ENCODE measurements at regions not wholly inside any gene's neighbourhood (a gene's known extent, or its start where the extent isn't known, plus 50 kb on each side); places are given as distances from the start of the nearest gene placed in this dataset.
"Not testable (repeated sequence)": the region's sequence is repeated elsewhere in the genome, so short reads cannot be mapped to it uniquely, and the experiment has no call there.

DNA sequence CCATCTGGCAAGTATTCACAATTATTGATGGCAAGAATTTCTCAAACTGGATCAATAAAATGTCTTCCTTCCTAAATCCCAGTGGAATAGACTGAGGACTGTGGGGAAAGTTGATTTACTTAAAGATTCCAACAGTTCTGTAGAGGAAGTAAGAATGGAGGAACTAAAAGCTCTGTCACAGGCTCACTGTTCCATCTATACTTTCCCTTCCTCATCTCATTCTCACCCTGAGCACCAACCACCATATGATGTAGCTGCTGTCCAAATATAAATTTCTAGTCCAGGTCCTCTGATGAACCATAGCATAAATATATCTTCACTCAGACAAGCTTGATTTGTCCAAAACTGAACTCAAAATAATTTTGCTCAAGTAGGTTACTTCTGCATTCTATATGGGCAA lies 786.9 kb downstream of the TTLL7 start:
- not testable (repeated sequence) for DNase-seq

DNA sequence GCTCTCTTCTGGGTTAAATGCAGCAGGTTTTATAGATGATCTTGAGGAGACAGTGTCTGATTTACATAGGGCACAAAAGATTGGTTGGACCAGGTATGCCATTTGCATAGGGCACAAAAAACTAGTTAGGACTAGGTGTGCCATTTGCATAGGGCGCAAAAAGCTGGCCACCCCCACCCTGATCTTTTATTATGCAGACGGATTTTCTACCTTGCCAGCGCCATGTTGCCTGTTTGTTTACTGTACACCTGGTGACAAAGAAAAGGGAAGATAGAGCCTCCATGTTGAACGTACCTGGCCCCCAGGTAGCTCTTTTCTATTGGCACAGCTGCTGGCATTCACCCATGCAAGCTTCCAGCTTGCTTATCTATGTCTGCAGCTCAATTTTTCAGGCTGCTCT lies 790.4 kb downstream of the TTLL7 start:
- not testable (repeated sequence) for DNase-seq

DNA sequence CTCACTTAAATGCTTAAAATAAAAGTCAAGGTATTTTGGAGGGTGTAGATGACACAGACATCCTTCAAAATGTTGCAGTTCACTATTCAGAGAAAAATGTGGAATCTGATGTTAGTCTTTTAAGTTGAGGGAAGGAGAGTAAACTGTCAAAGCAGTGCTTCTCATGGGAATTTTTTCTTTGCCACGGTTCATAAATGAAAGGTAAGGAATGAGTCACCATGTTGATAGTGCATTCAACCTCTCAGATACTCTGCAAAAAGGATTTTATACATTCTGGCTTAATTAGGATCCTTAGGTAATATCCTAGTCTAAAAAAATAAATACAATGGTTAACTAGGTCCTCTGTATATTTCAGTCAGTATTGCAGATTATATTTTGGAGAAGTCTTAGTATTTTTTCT lies 804.3 kb downstream of the TTLL7 start:
- not testable (repeated sequence) for DNase-seq

DNA sequence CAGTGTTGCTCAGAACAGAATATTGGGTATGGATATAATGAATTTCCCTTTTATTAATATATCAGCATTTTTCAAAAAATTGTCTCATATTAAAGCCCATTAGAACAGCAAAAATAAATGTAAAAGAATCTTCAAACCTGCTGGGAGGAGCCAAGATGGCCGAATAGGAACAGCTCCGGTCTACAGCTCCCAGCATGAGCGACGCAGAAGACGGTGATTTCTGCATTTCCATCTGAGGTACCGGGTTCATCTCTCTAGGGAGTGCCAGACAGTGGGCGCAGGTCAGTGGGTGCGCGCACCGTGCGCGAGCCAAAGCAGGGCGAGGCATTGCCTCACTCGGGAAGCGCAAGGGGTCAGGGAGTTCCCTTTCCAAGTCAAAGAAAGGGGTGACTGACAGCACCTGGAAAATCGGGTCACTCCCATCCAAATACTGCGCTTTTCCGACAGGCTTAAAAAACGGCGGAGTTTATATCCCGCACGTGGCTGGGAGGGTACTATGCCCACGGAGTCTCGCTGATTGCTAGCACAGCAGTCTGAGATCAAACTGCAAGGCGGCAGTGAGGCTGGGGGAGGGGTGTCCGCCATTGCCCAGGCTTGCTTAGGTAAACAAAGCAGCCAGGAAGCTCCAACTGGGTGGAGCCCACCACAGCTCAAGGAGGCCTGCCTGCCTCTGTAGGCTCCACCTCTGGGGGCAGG lies 816.8 kb downstream of the TTLL7 start:
- not testable (repeated sequence) for DNase-seq

DNA sequence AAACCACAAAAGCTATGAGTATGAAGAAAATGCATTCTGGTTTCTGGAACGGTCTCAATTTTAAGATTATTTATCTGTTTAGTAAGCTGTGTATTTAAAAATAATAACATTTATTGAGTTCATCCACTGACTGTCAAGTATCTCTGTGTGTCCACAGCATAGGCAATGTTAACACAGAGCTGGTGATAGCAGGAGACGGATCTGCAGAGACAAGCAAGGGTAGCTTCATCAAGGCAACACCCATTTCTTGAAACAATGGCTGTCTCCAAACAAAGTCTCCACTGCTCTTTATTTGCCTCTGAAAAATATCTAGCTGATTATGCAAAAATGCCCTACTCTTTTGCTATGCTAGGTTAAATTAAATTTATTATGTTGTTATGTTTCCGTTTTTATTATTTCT lies 818.3 kb downstream of the TTLL7 start:
- DNase-seq = not testable (repeated sequence)

DNA sequence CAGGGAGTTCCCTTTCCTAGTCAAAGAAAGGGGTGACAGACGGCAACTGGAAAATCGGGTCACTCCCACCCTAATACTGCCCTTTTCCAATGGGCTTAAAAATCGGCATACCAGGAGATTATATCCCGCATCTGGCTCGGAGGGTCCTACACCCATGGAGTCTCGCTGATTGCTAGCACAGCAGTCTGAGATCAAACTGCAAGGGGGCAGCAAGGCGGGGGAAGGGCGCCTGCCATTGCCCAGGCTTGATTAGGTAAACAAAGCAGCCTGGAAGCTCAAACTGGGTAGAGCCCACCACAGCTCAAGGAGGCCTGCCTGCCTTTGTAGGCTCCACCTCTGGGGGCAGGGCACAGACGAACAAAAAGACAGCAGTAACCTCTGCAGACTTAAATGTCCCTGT lies 831.3 kb downstream of the TTLL7 start:
- DNase-seq = not testable (repeated sequence)

DNA sequence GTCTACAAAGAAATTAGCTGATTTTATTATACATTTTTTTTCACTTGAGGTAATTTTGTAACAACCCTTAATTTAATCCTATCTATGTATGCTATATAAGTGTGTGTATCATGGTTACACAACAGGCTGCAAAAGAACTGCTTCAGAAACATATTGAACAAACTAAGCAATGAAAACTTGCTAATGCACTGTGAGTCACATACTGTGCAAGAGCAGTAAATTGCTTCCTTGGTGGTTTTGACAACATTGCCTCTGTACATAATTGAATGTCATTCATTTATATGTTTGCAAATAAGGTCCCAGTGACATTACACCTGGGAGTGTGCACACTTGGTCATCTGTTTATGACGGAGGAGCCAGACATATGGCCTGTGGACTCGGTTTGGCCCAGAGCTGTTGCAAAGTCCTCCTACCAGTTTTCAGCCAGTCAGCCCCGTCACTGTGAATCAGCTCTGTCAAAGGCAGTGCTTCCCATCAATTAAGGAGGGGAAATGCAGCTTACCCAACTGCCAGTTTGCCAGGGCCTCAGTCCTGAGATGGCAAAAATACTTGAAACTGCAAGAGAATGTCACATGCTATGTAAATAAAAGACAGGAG lies 835.0 kb downstream of the TTLL7 start:
- not testable (repeated sequence) for DNase-seq

DNA sequence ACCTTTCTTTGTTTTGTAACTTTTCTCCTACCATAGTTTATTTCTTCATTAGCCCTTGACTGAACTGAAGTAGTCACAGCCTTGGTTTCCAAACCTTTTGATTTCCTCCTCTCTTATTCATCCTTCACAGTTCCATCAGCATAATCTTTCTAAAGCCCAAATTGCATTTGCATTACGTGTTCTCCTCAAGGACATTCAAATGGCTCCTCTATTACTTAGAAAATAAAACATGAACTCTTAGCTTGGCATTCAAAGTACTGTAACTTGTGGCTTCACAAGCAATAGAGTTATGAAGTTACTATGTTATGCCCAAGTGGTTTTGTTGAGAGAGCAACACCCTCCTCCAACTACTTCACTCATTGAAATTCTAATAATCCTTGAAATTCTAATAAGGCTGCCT lies 840.0 kb downstream of the TTLL7 start:
- DNase-seq = not testable (repeated sequence)

DNA sequence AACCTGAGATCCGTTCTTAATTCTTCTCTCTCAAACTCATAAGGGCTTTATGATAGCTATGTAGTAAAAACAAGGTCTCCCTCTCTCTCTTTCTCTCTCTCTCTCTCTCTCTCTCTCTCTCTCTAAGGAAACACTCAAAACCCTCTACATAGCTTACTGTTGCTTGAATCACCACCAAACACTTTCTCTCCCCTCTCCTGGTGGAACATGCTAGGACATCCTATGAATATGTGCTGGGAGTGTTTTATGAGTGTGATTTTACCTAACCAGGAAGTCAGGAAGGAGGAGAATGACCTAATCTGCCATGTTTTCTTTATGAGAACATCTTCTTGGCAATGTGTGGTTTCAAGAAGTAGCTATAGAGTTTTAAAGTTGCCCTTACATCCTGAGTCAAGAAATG lies 844.6 kb downstream of the TTLL7 start:
- DNase-seq = not testable (repeated sequence)

DNA sequence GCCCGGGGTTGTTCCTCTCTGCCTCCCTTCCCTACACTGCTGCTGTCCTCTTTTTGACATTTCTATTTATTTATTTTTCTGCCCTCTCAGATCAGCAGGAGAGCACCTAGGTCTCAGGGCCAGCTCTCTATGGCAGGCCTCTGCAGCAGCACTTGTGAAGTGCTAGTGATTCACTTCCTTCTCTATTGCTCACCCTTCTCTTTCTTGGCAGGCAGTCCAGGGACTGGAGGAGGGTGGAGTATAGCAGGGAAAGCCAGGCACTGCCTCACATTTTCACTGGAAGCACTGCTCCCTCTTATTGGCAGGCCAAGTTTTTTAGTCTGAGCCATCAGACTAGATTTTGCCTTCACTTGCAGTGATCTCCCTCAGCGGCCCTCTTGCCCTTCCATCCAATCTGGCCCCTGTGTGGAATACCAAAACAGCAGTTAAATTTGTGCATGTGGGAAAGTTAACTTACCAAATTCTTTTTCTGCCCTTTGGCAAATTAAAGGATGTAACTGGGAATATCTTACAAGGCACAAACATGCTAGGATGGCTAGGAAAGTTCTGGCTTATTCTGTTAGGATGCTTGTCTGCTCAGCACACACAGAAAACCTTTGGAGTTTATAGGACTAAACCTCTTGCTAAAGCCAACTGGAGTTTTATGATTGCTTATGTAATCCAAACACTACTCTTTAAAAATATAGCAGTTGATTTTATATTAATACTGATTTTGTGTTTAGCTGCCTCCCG lies 847.6 kb downstream of the TTLL7 start:
- DNase-seq = not testable (repeated sequence)

DNA sequence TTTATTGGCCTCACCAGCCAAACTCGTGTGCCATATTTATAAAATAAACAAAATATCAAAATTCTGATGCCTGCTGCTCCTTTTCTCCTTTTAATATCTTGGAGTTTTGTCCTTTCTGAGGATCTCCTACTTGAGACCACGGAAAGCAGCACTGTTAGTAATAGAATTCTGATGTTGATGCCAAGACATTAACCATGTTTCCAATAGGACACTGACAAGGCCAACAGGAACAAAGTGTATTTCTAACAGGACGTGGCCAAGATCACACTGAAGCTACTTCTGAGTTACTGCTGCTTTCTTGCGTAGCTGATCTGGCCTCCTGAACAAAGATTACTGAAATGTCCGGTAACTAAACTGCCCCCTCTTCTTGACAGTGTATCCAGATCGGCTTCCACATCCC lies 848.5 kb downstream of the TTLL7 start:
- DNase-seq = not testable (repeated sequence)

DNA sequence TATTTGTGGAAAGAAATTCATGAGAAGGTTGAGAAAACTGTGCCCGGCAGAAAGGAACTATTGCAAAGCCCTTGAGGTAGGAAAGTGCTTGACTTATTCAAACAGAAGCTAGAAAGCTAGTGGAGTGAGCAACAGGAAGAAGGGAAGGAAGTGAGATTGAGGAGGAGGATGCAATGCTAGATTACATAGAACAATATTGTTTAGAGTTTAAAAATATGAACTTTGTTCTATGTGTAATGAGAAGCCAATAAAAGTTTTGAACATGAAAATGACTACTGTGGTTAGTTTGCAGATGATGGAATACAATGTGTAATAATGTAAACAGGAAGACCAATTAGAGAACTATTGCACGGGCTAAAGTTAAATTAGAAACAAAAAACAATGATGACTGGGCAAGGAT lies 853.1 kb downstream of the TTLL7 start:
- DNase-seq = not testable (repeated sequence)

DNA sequence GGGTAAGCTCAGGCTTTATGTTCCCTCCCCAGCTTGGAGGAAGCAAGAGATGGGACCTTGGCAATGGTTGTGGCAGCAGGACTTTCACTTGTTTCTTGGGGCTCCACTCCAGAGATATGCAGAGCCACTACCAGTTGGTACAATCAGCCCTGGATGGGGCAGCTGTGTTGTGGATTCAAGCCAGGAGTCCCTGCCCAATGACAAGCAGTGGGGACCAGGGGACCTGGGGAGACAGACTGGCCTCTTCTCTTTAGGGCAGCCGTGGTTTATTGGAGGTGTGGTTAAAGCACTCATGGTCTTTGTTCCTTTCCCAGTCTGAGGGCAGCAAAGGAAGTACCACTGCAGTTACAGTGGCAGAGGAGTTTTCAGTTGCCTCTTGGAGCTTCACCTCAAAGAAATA lies 856.1 kb downstream of the TTLL7 start:
- DNase-seq = not testable (repeated sequence)

DNA sequence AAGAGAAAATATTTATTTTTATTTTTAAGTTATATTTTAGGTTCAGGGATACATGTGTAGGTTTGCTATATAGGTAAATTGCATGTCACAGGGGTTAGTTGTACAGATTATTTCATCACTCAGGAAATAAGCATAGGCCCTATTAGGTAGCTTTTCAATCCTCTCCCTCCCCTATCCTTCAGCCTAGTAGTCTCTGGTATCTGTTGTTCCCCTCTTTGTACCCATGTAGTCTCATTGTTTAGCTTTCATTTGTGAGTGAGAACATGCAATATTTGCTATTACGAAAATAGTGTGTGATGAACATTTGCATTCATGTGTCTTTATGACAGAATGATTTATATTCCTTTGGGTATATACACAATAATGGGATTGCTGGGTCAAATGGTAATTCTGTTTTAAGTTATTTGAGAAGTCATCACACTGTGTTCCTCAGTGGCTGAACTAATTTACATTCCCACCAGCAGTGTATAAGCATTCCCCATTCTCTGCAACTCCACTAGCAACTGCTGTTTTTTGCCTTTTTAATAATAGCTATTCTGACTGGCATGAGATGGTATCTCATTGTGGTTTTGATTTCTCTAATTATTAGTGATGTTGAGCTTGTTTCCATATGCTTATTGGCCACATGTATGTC lies 863.3 kb downstream of the TTLL7 start:
- not testable (repeated sequence) for DNase-seq

DNA sequence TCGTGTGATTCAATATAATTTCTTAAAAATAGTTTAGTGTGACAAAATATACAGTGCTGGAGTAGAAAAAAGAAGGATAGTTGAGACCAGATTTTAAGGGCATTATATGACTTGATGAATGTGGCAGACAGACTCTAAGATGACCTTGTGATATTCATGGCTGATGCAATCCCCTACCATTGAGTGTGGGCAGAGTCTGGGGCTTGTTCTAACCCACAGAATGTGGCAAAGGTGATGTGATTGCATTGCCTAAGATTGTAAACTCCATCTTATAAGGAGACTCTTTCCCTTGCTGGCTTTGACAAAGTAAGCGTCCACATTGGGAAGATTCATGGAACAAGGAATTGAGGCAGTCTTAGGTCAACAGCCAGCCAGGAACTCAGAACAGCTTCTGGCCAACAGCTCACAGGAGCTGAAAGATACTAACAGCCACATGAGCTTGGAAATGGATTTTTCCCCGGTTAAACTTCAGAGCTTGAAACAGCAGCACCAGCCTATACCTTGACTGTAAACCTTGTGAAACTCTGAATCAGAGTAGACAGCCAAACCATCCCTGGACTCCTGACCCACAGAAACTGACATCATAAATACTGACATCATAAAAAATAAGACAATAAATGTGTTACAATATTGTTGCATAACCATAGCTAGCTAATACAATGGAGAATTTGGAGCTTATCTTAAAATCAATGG lies 864.5 kb downstream of the TTLL7 start:
- not testable (repeated sequence) for DNase-seq

DNA sequence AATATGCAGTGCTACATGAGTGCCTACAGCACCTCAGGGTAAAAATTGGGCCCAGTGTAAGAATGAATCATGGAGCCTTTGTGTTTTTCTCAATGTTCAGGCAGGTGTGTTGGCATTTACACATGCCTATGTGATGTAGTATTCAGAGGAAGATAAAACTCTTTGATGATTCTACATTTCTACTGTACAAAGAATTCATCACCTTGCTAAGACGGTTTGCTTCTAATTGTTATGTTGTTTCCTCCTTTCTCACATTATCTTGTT lies 867.3 kb downstream of the TTLL7 start:
- no peak for DNase-seq

DNA sequence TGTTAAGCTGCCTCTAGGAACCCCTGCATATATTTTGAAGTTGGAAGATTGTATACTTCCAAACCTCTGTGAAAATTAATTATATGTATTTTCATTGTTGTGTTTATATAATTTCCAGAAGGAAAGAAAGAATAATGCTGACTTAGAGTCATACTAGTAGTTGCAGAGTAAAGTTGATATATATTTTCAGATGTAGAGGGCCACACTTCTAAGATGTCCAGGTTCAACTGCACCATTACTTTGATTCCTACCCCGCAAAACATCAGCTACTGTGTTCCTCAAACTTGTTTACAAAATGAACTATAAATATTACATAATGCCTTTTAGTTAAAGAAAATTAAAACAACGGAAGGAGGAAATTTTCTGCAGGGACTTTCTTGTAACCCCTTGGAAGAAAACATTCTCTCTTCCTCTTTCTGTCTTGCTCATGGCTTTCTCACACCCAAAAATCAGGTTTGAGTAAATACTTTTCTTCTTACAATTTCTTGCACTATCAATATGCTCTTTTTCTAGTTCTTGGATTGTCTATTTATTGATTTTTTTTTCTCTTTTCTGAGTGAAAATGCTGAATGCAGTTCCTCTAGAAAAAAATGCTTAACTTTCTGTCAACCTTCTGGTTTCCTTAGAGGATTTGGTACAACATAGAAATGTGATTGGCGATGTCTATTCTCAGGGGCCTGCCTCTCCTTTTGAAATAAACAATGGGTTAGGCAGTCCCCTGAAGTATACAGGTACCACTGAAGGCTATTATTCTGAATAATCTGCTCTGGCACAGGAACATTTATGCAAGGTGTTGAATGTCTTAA lies 867.8 kb downstream of the TTLL7 start:
- DNase-seq = no peak

DNA sequence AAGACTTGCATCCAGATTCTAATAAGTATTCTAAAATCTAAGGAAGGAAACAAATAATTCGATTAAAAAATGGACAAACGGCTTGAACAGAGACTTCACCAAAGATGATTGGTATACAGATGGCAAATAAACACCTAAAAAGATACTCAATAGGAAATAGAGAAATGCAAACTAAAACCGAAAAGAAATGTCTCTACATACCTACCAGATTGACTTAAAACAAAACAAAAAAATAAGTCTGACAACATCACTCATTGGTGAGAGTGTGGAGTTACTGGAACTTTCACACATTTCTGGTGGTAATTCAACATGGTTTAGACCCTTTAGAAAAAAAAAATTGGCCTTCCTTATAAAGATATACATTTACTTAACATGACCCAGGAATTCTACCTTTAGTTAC lies 869.8 kb downstream of the TTLL7 start:
- no peak for DNase-seq

DNA sequence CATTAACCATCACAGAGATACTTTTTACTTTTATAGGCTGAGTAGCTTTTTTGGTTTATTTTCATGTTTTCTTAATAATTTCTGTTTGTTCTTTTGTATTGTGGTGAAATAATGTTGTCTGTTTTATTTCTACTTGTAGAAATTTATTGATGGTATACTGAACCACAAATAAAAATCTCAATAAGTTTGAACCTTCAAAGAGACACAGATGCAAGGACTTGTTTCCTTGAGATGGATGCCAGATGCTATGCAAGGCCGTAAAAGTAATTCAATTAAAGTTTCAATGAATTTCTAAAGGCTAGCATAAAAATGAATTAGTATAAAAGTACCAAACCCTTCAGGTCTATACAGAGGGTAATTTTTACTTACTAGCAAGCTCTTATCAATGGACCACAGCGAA lies 873.5 kb downstream of the TTLL7 start:
- no peak for DNase-seq

DNA sequence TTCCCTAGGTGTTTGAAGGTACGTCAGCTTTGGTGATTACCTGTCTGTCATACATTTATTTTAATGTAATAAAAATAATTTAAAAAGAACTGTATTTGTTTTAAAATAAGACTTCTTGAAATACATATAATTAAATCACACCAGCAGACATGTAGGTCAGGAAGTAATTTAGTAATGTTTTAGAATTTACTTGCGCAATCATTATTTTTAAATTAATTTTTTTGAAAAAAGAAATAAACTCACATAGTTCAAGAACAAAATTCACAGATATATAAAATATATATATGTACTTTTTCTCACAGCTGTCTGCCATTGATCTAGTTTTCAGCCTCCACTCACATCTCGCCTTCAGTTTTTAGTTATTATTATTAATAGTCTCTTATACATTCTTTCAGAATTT lies 875.9 kb downstream of the TTLL7 start:
- DNase-seq = no peak

DNA sequence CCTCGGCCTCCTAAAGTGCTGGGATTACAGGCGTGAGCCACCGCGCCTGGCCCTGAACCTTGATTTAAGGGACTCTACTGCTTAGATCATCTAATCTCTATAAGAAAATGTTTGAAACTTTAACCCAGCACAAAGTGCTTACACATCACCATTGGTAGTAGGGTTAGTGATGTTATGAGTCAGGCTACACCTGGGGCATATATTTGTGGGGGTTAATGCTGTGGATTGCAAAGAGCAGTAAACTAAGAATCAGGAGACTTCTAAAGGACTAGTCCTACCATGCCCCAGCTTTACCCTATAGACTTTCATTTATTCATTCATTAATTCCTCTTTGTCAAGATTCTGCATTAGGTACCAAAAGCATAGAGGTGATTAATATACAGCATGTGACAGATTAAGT lies 880.5 kb downstream of the TTLL7 start:
- no peak for DNase-seq

DNA sequence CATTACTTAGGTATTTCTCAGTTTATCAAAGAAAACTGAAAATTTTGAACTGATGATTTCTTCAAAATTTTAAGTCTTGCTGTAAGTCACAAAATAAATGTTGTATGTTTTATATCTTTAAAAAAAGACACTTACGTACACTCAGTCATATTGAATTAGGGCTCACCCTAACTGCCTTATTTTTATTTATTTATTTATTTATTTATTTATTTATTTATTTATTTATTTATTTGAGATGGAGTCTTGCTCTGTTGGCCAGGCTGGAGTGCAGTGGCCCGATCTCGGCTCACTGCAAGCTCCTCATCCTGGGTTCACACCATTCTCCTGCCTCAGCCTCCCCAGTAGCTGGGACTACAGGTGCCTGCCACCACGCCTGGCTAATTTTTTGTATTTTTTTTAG lies 881.9 kb downstream of the TTLL7 start:
- not testable (repeated sequence) for DNase-seq

Measured in activated gamma-delta T cell treated with Interleukin-2 at 50 U/mL for 16 hours (primary cell).